Natural killer cell (primary cell): ENCODE measurements at regions not wholly inside any gene's neighbourhood (a gene's known extent, or its start where the extent isn't known, plus 50 kb on each side); places are given as distances from the start of the nearest gene placed in this dataset.

Source experiments
- ATAC-seq, 3 donors: fragments of 150-1000 bp in 2 of 3; fragments of 200-7000 bp in 1 of 3; cut with Tn5 transposase; 1 replicate in 1 of 3; 2 replicates in 2 of 3; pipeline ENCODE4 v1.10.0; 2021; ENCODE audit warnings: mild to moderate bottlenecking in 2 of 3, moderate library complexity in 2 of 3
- DNase-seq, 2 donors: peaks; one replicate each; pipeline versions ENCODE4 v3.0.0 to v3.0.0-alpha.2; 2013 to 2021; ENCODE audit warnings: mixed read lengths in 1 of 2
- H3K27ac ChIP-seq: one replicate; pipeline ENCODE4 v1.5.1; 2013; ENCODE audit warnings: mild to moderate bottlenecking, low read length
- H3K27me3 ChIP-seq: one replicate; pipeline ENCODE4 v1.6.1; 2013; ENCODE audit warnings: low read length; ENCODE audit not compliant: control insufficient read depth, insufficient read depth
- H3K36me3 ChIP-seq: one replicate; pipeline ENCODE4 v1.6.1; 2013; ENCODE audit warnings: low read length; ENCODE audit not compliant: control insufficient read depth, insufficient read depth
- H3K4me1 ChIP-seq: one replicate; pipeline ENCODE4 v1.6.1; 2013; ENCODE audit warnings: low read length; ENCODE audit not compliant: control insufficient read depth, insufficient read depth
- H3K4me3 ChIP-seq: one replicate; pipeline ENCODE4 v1.5.1; 2013; ENCODE audit warnings: low read length
- H3K9me3 ChIP-seq: one replicate; pipeline ENCODE4 v1.6.1; 2013; ENCODE audit warnings: low read length; ENCODE audit not compliant: control insufficient read depth, insufficient read depth
- H3K27ac Mint-ChIP-seq, 2 donors: one replicate each; pipeline ENCODE4 v1.8.0; 2022; ENCODE audit warnings: mild to moderate bottlenecking in 2 of 2, mixed read lengths in 2 of 2, moderate library complexity in 1 of 2
- H3K27me3 Mint-ChIP-seq, 2 donors: one replicate each; pipeline ENCODE4 v1.8.0; 2022; ENCODE audit warnings: low read depth in 2 of 2, mixed read lengths in 2 of 2
- H3K36me3 Mint-ChIP-seq: one replicate; pipeline ENCODE4 v1.8.0; 2022; ENCODE audit warnings: mixed read lengths
- H3K4me1 Mint-ChIP-seq, 2 donors: one replicate each; pipeline ENCODE4 v1.8.0; 2022; ENCODE audit warnings: mixed read lengths in 2 of 2
- H3K4me3 Mint-ChIP-seq: one replicate; pipeline ENCODE4 v1.8.0; 2022; ENCODE audit warnings: mild to moderate bottlenecking, moderate library complexity, mixed read lengths
- H3K9me3 Mint-ChIP-seq, 2 donors: one replicate each; pipeline ENCODE4 v1.8.0; 2022; ENCODE audit warnings: mixed read lengths in 2 of 2
- CTCF ChIP-seq: fragments of 200-600 bp; IDR thresholded peaks from one replicate; pipeline ENCODE4 v1.8.0; 2022; ENCODE audit warnings: antibody characterized with exemption
- WGBS: methylation state at CpG from one replicate; pipeline ENCODE4 v1.1.7; 2013; ENCODE audit warnings: missing lambda C conversion rate; ENCODE audit not compliant: insufficient coverage; 5-methylcytosine and 5-hydroxymethylcytosine counted together
- intact Hi-C: fragments of 100-400 bp; cut with micrococcal nuclease; formaldehyde crosslinking; loops from one replicate; pipeline ENCODE4 v1.14.2; 2022

GRCh38 chr18:10319914-10320600 lies 134.4 kb upstream of the APCDD1 start:
- Mint-ChIP-seq H3K36me3 (no peaks in the 10 kb centered on the region), H3K4me3 (no peak overlapping the region), H3K9me3 (no peaks in the 10 kb centered on the region), H3K4me1 (no peaks in the 10 kb centered on the region), H3K27me3 (no peaks in the 10 kb centered on the region), H3K27ac (no peak overlapping the region)
- Histone ChIP-seq H3K27me3 (no peaks in the 10 kb centered on the region), H3K27ac (no peak overlapping the region), H3K36me3 (no peaks in the 10 kb centered on the region), H3K9me3 (no peaks in the 10 kb centered on the region), H3K4me1 (peaks cover 4% of the 10 kb centered on the region), H3K4me3 (no peak overlapping the region)
- ATAC-seq (no peak), DNase-seq (no peak)
- WGBS, result 89% methylated on average over 9 of the region's 9 CpGs
- TF ChIP-seq CTCF, result no peak
- intact Hi-C loops, result no loop called here

GRCh38 chr18:10320791-10321190 lies 133.6 kb upstream of the APCDD1 start:
- Mint-ChIP-seq H3K36me3 (no peaks in the 10 kb centered on the region), H3K9me3 (no peaks in the 10 kb centered on the region), H3K4me3 (no peak overlapping the region), H3K27me3 (no peaks in the 10 kb centered on the region), H3K4me1 (no peaks in the 10 kb centered on the region), H3K27ac (no peak overlapping the region)
- DNase-seq (no peak), ATAC-seq (no peak)
- intact Hi-C loops, result no loop called here
- Histone ChIP-seq H3K36me3 (no peaks in the 10 kb centered on the region), H3K4me3 (no peak overlapping the region), H3K4me1 (peaks cover 4% of the 10 kb centered on the region), H3K27ac (no peak overlapping the region), H3K27me3 (no peaks in the 10 kb centered on the region), H3K9me3 (no peaks in the 10 kb centered on the region)
- WGBS, result 97% methylated on average over 7 of the region's 7 CpGs
- no peak for TF ChIP-seq CTCF

- ATAC-seq, result no peak
- intact Hi-C loops, result no loop called here
- 90% methylated on average over 2 of the region's 2 CpGs for WGBS
Observed at GRCh38 chr18:10321576-10321975, 132.9 kb upstream of the APCDD1 start.

More at GRCh38 chr18:10321576-10321975, 132.9 kb upstream of the APCDD1 start:
- no peak for DNase-seq
- no peak overlapping the region for H3K27ac ChIP-seq
- H3K4me3 ChIP-seq, result no peak overlapping the region
- Mint-ChIP-seq H3K4me1 (no peaks in the 10 kb centered on the region), H3K27ac (no peak overlapping the region), H3K36me3 (no peaks in the 10 kb centered on the region), H3K27me3 (no peaks in the 10 kb centered on the region), H3K9me3 (no peaks in the 10 kb centered on the region), H3K4me3 (no peak overlapping the region)
- no peaks in the 10 kb centered on the region for H3K9me3 ChIP-seq
- no peaks in the 10 kb centered on the region for H3K36me3 ChIP-seq
- no peaks in the 10 kb centered on the region for H3K27me3 ChIP-seq
- no peak for TF ChIP-seq CTCF
- peaks cover 4% of the 10 kb centered on the region for H3K4me1 ChIP-seq
